ENCODE measurements at regions not wholly inside any gene's neighbourhood (a gene's known extent, or its start where the extent isn't known, plus 50 kb on each side); places are given as distances from the start of the nearest gene placed in this dataset.

DNA sequence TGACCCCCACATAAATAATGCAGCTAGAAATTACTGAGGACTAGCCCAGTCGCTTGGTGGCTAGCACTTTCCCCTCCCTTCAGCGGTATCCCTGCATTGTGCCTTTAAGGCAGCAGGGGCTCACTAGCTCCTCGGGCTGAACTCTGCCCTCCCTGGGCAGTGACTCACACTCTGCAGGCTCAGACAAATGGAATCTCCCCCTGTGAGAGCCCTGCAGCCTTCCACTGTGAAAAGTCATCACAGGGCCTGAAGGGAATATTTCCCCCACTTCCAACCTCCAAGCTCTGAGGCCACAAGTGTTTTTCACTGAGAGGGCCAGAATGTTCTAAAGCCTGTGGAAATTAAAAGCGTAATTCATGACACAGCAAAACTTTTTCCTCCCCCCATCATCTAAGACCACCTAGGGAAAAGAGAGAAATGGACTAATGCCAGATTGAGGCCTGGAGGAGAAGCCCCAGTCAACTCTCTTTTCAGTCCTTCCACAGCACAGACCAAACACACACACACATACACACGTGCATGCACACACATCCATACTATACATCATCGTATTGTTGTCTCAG lies 93.6 kb upstream of the COL1A2 start (continued):
- TF ChIP-seq REST (IDR thresholded peaks at IDR 0.05; ENCODE audit: low read depth, low read length) (peak; percentile 79), TAF1 (IDR thresholded peaks at IDR 0.05; ENCODE audit: borderline replicate concordance, low read depth, low read length) (peak; percentile 76), NFIC (IDR thresholded peaks at IDR 0.05; ENCODE audit: borderline replicate concordance) (peak; percentile 89), EP300 (IDR thresholded peaks at IDR 0.05; ENCODE audit: borderline replicate concordance in 1 of 2, low read depth in 1 of 2, low read length in 1 of 2) (peak in 1 of 2 experiments; percentile 99; a peak in 3 of 4 replicates), RCOR1 (IDR thresholded peaks at IDR 0.05; ENCODE audit: low read length) (no peak), PBX3 (IDR thresholded peaks at IDR 0.05) (peak; percentile 90), CTCF (IDR thresholded peaks at IDR 0.05) (peak; percentile 30), RFX5 (IDR thresholded peaks at IDR 0.05; ENCODE audit: low read length) (no peak)
- TF ChIP-seq, protein P1, sequence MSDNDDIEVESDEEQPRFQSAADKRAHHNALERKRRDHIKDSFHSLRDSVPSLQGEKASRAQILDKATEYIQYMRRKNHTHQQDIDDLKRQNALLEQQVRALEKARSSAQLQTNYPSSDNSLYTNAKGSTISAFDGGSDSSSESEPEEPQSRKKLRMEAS (IDR thresholded peaks at IDR 0.05; ENCODE audit: low read depth), result peak; percentile 89
- TF ChIP-seq, protein P2, sequence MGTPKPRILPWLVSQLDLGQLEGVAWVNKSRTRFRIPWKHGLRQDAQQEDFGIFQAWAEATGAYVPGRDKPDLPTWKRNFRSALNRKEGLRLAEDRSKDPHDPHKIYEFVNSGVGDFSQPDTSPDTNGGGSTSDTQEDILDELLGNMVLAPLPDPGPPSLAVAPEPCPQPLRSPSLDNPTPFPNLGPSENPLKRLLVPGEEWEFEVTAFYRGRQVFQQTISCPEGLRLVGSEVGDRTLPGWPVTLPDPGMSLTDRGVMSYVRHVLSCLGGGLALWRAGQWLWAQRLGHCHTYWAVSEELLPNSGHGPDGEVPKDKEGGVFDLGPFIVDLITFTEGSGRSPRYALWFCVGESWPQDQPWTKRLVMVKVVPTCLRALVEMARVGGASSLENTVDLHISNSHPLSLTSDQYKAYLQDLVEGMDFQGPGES (IDR thresholded peaks at IDR 0.05; ENCODE audit: low read depth, low read length), result no peak
- TF ChIP-seq, protein P3, sequence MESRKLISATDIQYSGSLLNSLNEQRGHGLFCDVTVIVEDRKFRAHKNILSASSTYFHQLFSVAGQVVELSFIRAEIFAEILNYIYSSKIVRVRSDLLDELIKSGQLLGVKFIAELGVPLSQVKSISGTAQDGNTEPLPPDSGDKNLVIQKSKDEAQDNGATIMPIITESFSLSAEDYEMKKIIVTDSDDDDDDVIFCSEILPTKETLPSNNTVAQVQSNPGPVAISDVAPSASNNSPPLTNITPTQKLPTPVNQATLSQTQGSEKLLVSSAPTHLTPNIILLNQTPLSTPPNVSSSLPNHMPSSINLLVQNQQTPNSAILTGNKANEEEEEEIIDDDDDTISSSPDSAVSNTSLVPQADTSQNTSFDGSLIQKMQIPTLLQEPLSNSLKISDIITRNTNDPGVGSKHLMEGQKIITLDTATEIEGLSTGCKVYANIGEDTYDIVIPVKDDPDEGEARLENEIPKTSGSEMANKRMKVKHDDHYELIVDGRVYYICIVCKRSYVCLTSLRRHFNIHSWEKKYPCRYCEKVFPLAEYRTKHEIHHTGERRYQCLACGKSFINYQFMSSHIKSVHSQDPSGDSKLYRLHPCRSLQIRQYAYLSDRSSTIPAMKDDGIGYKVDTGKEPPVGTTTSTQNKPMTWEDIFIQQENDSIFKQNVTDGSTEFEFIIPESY (IDR thresholded peaks at IDR 0.05; ENCODE audit: borderline replicate concordance, low read depth), result peak; percentile 84; the same call in 1 of the 2 replicates

All from SK-N-SH (cell line).